IPS-NIHi7 (cell line): ENCODE measurements at regions not wholly inside any gene's neighbourhood (a gene's known extent, or its start where the extent isn't known, plus 50 kb on each side); places are given as distances from the start of the nearest gene placed in this dataset.
"Not testable (repeated sequence)": the region's sequence is repeated elsewhere in the genome, so short reads cannot be mapped to it uniquely, and the experiment has no call there.

ENCODE experiments used
- DNase-seq: peaks from one replicate; pipeline ENCODE4 v3.0.0; 2012; ENCODE audit warnings: mixed read lengths; ENCODE audit errors: extremely low spot score

- DNase-seq, result no peak
These were observed 520.1 kb upstream of the SYT4 start for GRCh38 chr18:43797347-43797746.

- no peak for DNase-seq
These were observed 523.3 kb upstream of the SYT4 start for GRCh38 chr18:43800584-43800983.

- DNase-seq, result no peak
These were observed 528.4 kb upstream of the SYT4 start for GRCh38 chr18:43805646-43806194.

GRCh38 chr18:43812627-43813026 lies 535.3 kb upstream of the SYT4 start:
- DNase-seq, result no peak

GRCh38 chr18:43819397-43819796 lies 542.1 kb upstream of the SYT4 start:
- DNase-seq, result no peak

GRCh38 chr18:43819873-43820272 lies 542.6 kb upstream of the SYT4 start:
- no peak for DNase-seq

- DNase-seq, result no peak
These were observed 548.5 kb upstream of the SYT4 start for GRCh38 chr18:43825768-43826167.

- no peak for DNase-seq
These were observed 548.9 kb upstream of the SYT4 start for GRCh38 chr18:43826215-43826614.

GRCh38 chr18:43827311-43827710 lies 550.0 kb upstream of the SYT4 start:
- DNase-seq, result no peak

GRCh38 chr18:43830303-43830702 lies 553.0 kb upstream of the SYT4 start:
- DNase-seq, result no peak

- no peak for DNase-seq
These were observed 553.7 kb upstream of the SYT4 start for GRCh38 chr18:43830947-43831346.

GRCh38 chr18:43846299-43846698 lies 569.0 kb upstream of the SYT4 start:
- DNase-seq, result peak; percentile 27

GRCh38 chr18:43847164-43848091 lies 570.1 kb upstream of the SYT4 start:
- no peak for DNase-seq

- not testable (repeated sequence) for DNase-seq
These were observed 572.5 kb upstream of the SYT4 start for GRCh38 chr18:43849831-43850230.

GRCh38 chr18:43855376-43855775 lies 578.1 kb upstream of the SYT4 start:
- no peak for DNase-seq

- no peak for DNase-seq
These were observed 585.9 kb upstream of the SYT4 start for GRCh38 chr18:43863180-43863579.

- DNase-seq, result no peak
These were observed 589.4 kb upstream of the SYT4 start for GRCh38 chr18:43866696-43867095.

- no peak for DNase-seq
These were observed 591.3 kb upstream of the SYT4 start for GRCh38 chr18:43868497-43868995.

- DNase-seq, result no peak
These were observed 592.2 kb upstream of the SYT4 start for GRCh38 chr18:43869451-43870008.

GRCh38 chr18:43870626-43871025 lies 593.3 kb upstream of the SYT4 start:
- no peak for DNase-seq

GRCh38 chr18:43875511-43875910 lies 598.2 kb upstream of the SYT4 start:
- no peak for DNase-seq

GRCh38 chr18:43876286-43876685 lies 599.0 kb upstream of the SYT4 start:
- DNase-seq, result no peak

- no peak for DNase-seq
These were observed 599.5 kb upstream of the SYT4 start for GRCh38 chr18:43876748-43877147.
